Right forelimb (tissue), 1 donor: ENCODE measurements at regions not wholly inside any gene's neighbourhood (a gene's known extent, or its start where the extent isn't known, plus 50 kb on each side); places are given as distances from the start of the nearest gene placed in this dataset.
"Not testable (repeated sequence)": the region's sequence is repeated elsewhere in the genome, so short reads cannot be mapped to it uniquely, and the experiment has no call there.

Source experiments
- DNase-seq: peaks from one replicate; pipeline ENCODE4 v3.0.0-alpha.2; 2018

DNA sequence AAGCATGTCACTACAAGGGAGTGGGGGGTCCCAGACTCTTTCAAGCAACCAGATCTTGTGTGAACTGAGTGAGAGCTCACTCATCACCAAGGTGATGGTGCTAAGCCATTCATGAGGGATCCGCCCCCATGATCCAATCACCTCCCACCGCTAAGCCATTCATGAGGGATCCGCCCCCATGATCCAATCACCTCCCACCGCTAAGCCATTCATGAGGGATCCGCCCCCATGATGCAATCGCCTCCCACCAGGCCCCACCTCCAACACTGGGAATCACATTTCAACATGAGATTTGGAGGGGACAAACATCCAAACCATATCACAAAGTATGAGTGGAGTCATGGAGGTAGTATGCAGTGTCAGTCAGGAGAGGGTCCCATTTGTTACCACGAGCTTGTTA is 64.8 kb upstream of the PROKR2 start:
- DNase-seq: not testable (repeated sequence)

DNA sequence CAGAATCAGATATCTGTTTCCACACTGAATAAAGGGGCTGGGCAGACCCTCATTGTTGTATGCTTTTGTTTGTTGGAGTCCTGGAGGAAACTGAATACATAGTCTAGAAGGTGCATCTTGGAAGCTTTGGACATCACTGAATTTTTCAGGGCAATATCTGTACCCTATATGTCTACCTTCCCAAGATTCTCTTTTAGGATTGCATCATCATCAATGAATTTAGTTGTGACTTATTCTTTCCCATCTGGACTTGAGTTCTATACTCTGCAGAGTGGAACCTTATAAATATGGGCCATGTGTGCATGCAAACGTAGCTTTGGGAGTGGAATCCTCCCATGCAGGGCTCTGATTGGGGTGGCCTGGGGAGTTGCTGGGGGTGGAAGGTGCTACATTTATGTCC is 60.7 kb upstream of the PROKR2 start:
- no peak for DNase-seq

DNA sequence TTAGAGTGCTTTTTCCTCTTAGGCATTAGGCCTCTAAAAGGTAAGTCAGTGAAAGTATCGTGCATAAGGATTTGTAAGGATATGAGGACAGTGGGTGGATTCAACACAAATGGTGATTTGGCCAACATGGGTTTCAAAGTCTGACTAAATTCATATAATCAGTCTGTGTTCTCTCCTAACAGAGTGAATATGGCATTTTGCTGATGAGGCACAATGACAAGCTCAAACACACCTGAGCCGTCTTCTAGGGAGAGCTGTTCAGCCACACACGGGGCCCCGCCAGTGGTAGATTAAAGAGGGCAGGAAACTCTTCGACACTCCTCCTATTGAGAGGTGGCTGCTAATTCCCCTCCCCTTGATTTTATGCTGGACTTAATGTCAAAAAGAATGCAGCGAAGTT is 59.5 kb upstream of the PROKR2 start:
- DNase-seq: no peak

DNA sequence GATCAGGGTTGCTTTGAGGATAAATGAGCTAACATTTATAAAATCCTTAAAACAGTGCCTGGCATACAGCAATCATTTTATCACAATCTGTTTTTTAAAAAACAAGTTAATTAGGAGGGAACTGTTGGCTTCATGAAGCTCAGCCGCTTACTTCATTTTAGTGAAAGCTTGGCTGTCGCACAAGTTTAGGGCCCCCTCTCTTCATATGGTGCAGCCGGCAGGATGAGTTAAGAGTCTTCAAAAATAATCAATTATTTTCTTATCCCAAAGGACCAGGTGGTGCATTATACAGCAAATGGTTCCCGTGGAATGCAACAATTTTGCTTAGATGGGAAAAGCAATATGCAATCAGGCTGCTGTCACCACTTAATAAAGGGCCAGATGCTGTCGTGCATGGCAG is 57.4 kb upstream of the PROKR2 start:
- DNase-seq: no peak

DNA sequence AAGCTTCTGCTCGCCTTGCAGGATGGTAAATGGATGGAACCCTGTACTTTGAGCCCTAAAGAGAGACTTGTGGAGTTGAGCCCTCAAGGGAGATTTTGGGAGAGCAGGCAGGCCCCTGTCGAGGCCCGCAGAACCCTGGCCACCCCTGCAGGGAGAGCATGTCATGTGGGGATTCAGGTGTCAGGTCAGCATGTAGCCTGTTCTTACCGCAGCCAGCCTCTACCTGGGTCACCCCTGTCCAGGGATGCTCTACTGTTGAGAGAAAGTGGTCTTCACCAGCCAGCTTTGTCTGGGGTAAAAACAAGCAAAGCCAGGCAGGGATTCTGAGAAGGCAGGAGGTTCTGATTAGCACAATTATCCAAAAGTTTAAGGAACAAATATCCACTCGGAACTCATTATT is 55.6 kb upstream of the PROKR2 start:
- DNase-seq: no peak

DNA sequence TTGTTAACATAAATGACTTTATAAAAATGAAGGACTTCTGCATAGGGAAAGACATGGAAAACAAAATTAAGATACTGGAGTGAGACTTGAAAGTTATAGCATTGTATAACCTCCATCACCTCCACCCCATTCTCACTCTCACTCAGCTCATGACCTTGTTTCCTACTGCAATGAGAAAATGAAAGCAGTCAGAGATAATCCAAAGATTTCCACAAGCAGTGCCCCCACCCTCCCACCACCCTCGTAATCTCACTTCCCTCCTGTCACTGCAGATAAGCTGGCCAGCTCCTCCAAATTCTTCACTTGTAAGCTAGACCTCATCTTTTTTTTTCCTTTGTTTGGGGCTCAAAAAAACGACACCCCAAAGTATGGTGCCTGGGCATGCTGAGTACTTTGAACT is 52.9 kb upstream of the PROKR2 start:
- DNase-seq: no peak
